ENCODE measurements at regions not wholly inside any gene's neighbourhood (a gene's known extent, or its start where the extent isn't known, plus 50 kb on each side); places are given as distances from the start of the nearest gene placed in this dataset.

- Histone ChIP-seq H3K9me2 (ENCODE audit: insufficient read depth, low read length) (no peaks in the 10 kb centered on the region), H3F3A (ENCODE audit: insufficient read depth, low read length, poor library complexity, severe bottlenecking) (no peaks in the 10 kb centered on the region), H3K9ac (ENCODE audit: low read length) (no peak overlapping the region), H3K4me3 (ENCODE audit: low read length) (no peak overlapping the region), H2AFZ (ENCODE audit: low read depth, low read length) (no peak overlapping the region), H4K20me1 (ENCODE audit: insufficient read depth) (no peaks in the 10 kb centered on the region), H3K27ac (ENCODE audit: low read length) (no peak overlapping the region), H3K79me2 (replicated peaks; ENCODE audit: insufficient read depth, low read length) (no peaks in the 10 kb centered on the region), H3K36me3 (ENCODE audit: insufficient read depth, low read length) (no peaks in the 10 kb centered on the region), H3K4me2 (ENCODE audit: low read length) (no peak overlapping the region), H3K27me3 (ENCODE audit: insufficient read depth, low read depth, low read length) (no peaks in the 10 kb centered on the region), H3K9me3 (ENCODE audit: low read length) (peaks cover 3% of the 10 kb centered on the region)
- no peak for TF ChIP-seq TAF1 (IDR thresholded peaks at IDR 0.05; ENCODE audit: low read depth)
- no peak for TF ChIP-seq MXI1 (conservative IDR thresholded peaks at IDR 0.05; ENCODE audit: poor library complexity, severe bottlenecking)
- TF ChIP-seq CTCF (IDR thresholded peaks at IDR 0.05; ENCODE audit: poor library complexity, severe bottlenecking) = no peak
- TF ChIP-seq POLR2AphosphoS5 (IDR thresholded peaks at IDR 0.05) = no peak
- no peak for TF ChIP-seq REST (IDR thresholded peaks at IDR 0.05; ENCODE audit: borderline replicate concordance)
- TF ChIP-seq EZH2 (IDR thresholded peaks at IDR 0.05; ENCODE audit: borderline replicate concordance, insufficient read depth, low read length, poor library complexity, severe bottlenecking) = no peak
- no peak for TF ChIP-seq EP300 (conservative IDR thresholded peaks at IDR 0.05; ENCODE audit: poor library complexity, severe bottlenecking)
- no peak for TF ChIP-seq RAD21 (conservative IDR thresholded peaks at IDR 0.05)
- no peak for TF ChIP-seq SMC3 (conservative IDR thresholded peaks at IDR 0.05; ENCODE audit: poor library complexity)
Observed at GRCh38 chr3:190984502-190985244, 122.2 kb upstream of the GMNC start.

GRCh38 chr3:190983875-190984274, 121.4 kb upstream of the GMNC start:
- no peak for TF ChIP-seq MXI1 (conservative IDR thresholded peaks at IDR 0.05; ENCODE audit: poor library complexity, severe bottlenecking)
- no peak for TF ChIP-seq EZH2 (IDR thresholded peaks at IDR 0.05; ENCODE audit: borderline replicate concordance, insufficient read depth, low read length, poor library complexity, severe bottlenecking)
- no peak for TF ChIP-seq POLR2AphosphoS5 (IDR thresholded peaks at IDR 0.05)
- TF ChIP-seq REST (IDR thresholded peaks at IDR 0.05; ENCODE audit: borderline replicate concordance) = no peak
- no peak for TF ChIP-seq CTCF (IDR thresholded peaks at IDR 0.05; ENCODE audit: poor library complexity, severe bottlenecking)
- no peak for TF ChIP-seq SMC3 (conservative IDR thresholded peaks at IDR 0.05; ENCODE audit: poor library complexity)
- TF ChIP-seq EP300 (conservative IDR thresholded peaks at IDR 0.05; ENCODE audit: poor library complexity, severe bottlenecking) = no peak
- TF ChIP-seq RAD21 (conservative IDR thresholded peaks at IDR 0.05) = no peak
- TF ChIP-seq TAF1 (IDR thresholded peaks at IDR 0.05; ENCODE audit: low read depth) = no peak
- Histone ChIP-seq H3K27me3 (ENCODE audit: insufficient read depth, low read depth, low read length) (no peaks in the 10 kb centered on the region), H3K9ac (ENCODE audit: low read length) (no peak overlapping the region)

More at GRCh38 chr3:190983875-190984274, 121.4 kb upstream of the GMNC start:
- Histone ChIP-seq H3K9me3 (ENCODE audit: low read length) (peaks cover 3% of the 10 kb centered on the region), H3K4me2 (ENCODE audit: low read length) (no peak overlapping the region), H3F3A (ENCODE audit: insufficient read depth, low read length, poor library complexity, severe bottlenecking) (no peaks in the 10 kb centered on the region), H3K4me3 (ENCODE audit: low read length) (no peak overlapping the region), H2AFZ (ENCODE audit: low read depth, low read length) (no peak overlapping the region), H3K9me2 (ENCODE audit: insufficient read depth, low read length) (no peaks in the 10 kb centered on the region), H3K36me3 (ENCODE audit: insufficient read depth, low read length) (no peaks in the 10 kb centered on the region), H4K20me1 (ENCODE audit: insufficient read depth) (no peaks in the 10 kb centered on the region), H3K79me2 (replicated peaks; ENCODE audit: insufficient read depth, low read length) (no peaks in the 10 kb centered on the region), H3K27ac (ENCODE audit: low read length) (no peak overlapping the region)

All from neural cell (in vitro differentiated cells).